HG02885 (cell line): ENCODE measurements at regions not wholly inside any gene's neighbourhood (a gene's known extent, or its start where the extent isn't known, plus 50 kb on each side); places are given as distances from the start of the nearest gene placed in this dataset.
"Not testable (repeated sequence)": the region's sequence is repeated elsewhere in the genome, so short reads cannot be mapped to it uniquely, and the experiment has no call there.

Experiments
- ATAC-seq: cut with Tn5 transposase; IDR thresholded peaks from one replicate; pipeline ENCODE4 v1.9.1; 2021; ENCODE audit warnings: mild to moderate bottlenecking; ENCODE audit not compliant: unreplicated experiment, poor library complexity

DNA sequence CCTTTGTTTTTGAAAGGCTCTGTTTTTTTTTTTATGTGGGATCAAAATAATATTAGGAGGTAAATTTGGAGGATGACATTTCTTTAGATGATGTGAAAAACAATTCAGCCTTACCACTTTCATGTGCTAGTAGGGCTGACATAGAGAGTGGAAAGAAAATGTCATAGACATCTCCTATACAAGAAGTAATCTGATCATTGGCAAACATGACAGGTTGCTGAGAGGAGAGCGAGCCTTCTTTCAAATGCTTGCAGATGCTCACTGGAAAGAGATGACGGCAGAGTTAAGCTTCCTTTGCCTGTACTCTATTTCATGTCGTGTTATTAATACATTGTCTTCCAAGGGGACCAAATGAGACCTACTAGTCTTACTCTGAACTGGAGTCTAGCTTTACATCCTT is 160.1 kb upstream of the DAP start:
- no peak for ATAC-seq

DNA sequence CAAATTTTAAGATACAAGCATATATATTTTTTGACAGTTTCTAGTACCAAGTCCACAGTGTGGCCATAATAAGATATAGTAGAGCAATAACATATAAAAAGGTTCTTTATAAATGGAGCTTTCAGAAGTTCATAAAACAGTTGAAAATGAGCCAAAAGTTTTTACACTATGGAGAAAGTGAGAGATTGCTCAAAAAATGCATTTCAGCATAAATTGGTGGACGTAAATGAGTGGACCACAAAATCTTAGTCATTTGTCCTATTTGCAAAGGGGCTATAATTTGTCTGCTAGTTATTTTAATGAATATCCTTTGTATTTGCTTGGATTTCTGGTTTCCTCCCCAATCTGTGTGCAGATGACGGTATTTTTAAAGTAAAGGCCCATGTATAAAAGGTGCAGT is 159.4 kb upstream of the DAP start:
- no peak for ATAC-seq

DNA sequence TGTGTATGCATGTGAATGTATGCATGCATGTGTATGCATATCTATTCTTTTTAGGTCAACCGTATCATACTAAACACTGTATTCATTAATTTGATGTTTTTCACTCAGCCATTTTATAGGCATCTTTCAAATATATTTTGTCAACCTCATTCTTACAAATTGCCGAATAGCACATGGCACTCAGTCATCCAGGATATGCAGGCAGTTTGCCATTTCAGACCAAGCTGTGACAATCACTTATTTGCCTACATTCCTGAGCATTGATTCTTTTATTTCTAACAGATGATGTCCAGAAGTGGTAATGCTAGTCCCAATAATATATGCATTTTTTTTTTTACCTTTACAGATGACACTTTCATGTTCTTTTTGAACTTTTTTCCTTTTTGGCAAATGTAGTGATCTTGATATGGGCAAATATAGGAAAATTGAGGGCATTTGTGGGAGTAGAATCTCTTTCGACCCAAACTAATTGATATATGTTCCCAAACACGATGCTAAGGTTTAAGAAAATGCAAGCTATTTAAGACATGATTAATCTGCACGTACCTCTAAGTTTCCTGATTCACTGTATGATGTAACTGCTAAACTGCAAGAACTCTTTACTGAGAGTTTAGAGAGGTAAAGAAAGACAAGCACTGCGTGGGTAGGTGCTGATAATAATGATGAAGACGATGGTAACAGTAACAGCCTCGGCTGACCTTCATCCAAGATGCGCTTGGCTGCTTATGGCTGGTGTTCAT is 153.9 kb upstream of the DAP start:
- no peak for ATAC-seq

DNA sequence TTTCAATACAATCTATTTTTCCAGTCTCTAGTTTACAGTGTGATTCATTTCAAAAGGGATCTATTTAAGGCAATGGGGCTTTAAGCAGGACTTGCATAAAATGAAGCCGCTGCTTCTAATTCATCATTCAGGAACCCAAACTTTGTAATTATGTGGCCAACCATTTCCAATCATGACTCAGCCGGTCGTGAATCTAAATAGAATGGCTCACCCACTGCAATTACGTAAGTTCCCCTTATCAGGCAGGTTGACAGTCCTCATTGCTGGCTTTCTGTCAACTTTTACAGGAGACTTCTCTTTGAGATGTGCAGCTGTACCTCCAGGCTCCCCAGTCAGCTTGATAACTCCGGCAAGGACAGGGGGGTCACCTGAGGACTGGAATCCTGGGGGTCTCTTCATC is 152.8 kb upstream of the DAP start:
- ATAC-seq: peak; percentile 47

DNA sequence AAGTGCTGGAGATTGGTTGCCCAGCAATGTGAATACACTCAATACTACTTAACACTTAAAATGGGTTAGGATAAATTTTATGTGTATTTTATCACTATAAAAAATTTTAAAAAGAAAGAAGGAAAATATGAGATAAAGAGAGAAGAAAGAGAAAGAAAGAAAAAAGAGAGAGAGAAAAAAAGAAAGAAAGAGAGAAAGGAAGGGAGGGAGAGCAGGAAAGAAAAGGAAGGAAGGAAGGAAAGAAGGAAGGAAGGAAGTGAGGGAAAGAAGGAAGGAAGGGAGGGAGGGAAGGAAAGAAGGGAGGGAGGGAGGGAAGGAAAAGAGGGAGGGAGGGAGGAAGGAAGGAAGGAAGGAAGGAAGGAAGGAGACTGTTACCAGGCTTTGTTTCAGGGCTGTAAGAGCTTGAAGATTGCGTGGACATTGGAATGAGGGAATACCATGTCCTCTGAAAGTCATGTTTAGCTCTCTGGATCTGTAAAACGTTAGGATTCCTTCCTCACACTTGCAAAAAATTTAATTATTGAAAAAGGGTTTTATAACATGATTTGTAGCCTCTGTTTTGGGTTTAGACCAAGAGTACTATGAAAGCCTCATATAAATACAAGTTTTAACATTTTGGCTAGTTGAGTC is 152.3 kb upstream of the DAP start:
- no peak for ATAC-seq

DNA sequence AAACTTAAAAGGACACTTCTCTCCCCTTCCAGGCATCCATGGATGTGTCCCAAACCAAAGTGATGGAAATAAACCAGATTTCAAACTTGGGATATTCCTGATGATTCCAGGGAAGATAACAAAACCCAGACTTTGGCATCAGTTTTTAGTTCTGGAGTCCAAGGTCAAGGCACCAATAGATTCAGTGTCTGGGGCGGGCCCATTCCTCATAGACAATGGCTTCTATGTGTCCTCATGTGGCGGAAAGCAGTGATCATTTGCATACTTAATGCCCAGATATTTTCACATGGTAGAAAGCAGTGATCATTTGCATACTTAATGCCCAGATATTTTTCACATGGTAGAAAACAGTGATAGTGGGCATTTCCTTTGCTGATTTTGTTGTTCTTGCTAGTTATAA is 151.4 kb upstream of the DAP start:
- ATAC-seq: no peak

DNA sequence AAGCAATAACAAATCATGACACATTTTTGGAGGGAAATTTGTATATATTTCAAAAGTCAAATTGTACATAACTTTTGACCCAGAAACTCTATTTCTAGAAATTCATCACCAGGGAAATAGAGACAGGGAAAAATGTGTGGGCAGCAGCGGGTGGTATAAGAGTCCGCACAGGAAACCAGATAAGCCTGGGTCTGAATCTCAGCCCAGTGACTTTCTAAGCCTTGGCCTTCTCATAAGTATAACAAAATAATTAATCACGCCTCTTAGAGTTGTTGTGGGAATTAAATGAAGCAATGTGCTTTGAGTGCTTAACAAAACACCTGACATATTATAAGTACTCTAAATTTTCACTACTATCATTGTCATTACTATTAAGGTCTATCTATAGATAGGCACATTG is 149.2 kb upstream of the DAP start:
- no peak for ATAC-seq

DNA sequence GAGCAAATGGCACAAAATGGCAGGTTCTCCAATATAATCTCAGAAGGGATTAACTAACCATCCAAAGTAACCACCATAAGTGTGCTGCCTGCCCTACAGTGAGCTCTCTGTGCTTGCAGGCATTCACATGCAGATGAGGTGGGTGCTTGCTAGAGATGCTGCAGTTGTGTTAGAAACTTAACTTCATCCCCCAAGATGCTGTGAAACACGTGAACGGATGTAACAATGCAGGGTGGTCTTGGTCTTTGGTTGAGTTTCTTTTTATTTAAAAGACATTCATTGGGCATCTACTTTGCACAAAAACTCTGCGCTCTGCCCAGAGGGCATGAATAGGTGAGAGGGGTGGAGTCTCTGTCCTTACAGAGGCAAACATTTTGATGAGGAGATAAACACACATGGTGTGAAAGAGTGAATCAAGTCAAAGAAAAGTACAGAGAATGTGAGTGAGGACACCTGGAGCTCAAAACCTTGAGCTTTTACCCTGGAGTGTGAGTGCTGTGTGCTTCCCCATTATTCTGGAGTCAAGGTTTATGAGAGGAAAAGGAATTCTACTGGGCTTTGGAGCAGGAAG is 143.9 kb upstream of the DAP start:
- no peak for ATAC-seq

DNA sequence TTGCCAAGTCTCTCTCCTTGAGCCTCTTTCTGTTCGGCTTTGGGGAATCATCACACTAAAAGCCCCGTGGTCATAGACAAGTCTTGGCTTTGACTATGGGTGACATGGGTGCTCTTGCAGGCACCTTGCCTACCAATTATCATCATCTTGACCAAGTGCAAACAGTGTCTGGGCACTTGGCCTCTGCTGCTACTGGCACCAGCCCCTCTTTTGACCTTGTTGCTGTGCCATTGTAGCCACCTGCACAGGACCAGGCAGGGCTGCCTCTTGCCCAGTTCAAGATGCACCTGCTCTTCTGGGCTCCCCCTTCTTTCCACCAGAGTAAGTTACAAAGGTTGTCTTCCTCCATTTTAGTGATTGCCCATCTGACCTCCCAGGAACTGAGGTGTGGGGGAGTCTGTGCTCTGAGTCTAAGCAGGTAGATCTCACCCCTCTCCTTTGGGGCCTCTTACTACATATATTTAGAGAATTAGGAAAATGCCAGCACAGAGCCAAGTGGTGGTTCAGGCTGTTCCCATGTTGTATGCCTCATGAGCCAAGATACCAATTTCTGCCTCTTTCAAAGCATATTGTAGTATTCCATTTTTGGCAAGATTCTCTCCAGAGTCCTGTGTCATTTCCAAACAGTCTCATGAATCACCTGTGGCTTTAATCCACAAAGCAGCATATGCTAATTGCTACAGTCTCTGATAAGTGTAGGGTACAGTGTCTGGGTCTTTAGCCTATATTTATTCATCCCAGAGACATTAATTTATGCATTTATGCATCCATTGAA is 142.9 kb upstream of the DAP start:
- no peak for ATAC-seq

DNA sequence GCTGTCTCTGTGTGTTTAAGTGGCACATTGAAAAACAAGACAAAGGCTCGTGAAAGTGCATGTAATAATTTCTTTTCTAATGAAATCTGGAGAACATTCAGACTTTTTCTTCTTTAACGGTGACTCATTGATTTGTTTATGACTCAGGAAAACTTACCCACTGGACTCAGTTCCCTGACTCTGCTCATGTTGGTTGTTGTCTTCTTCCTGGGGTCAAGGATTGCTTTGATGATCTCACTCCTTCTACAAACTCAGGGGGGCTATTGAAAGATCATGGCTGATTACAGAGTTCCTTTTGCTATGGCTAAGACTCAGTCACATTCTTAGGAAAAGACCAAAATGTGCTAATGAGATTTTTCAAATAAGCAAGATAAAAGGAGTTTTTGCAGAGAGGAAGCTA is 141.1 kb upstream of the DAP start:
- ATAC-seq: no peak

DNA sequence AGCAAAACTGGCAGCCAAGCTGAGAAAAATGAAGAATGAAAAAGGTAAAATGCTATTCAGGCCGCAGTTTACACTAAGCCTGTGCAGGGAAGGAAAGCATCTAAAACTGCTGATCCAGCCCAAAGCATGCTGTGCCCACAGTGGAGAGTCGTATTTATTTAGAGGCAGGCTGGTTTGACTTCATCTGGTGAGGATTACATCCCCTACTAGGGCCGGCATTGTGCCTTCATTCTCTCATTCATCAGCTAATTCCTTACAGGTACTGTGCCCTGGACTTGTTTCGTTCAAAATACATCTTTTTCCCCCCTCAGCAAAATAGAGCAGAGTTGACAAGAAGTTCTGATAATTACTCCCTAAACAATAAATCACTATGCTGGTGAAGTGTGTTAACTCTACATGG is 137.5 kb upstream of the DAP start:
- no peak for ATAC-seq

DNA sequence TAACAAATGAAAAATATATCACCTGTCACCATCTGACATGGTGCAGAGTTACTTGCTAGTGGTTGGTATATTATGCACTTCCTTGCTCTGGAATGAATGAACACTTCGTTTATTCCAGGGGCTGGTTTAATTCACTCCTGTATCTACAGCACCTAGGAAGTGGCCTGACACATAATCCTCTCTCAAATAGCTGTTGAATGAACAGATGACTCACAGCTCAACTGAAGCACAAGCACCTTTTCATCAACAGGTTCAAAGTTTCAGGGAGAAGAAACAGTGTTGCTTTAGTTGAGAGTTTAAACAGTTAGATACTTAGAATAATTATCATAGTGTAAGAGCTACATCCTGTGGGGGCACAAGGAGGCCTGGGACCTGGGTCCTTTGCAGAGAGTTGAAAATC is 135.0 kb upstream of the DAP start:
- ATAC-seq: no peak

DNA sequence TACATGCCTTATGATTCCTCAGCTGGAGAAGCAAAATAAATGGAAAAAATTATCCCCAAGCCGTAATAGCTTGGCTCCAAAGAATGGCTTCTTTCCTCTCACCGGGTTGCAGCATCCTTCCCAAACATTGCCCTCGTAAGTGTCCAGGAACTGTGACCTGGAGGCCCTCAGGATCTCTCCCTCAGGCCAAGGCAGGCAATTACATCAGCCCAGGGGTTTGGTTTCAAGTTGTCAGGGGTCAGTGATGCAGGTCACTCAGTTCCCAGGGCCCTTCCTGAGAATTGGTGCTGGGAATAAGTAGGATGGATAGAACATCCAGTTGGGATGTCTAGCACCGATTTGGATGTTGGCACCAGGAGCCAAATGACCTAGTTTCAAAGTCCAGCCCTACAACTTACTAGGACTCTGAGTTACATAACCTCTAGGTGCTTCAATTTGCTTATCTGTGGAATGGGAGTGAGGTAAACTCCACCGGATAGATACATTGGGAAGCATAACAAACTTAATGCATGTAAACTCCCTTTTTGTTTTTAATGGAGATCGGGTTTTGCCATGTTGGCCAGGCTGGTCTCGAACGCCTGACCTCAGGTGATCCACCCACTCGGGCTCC is 133.5 kb upstream of the DAP start:
- ATAC-seq: no peak

DNA sequence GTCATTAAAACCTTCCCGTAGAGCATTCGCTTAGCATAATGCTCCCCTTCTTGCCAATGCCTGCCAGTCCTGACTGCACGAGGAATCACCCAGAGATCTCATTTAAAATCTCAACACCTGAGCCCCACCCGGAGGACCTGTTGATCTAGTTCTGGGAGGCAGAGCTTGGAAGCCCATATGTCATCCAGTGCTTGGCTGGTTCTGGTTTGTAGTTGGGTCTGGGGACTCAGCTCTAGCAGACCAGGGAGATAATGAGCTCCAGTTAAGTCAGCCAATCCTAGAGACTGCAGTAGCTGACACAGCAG is 131.8 kb upstream of the DAP start:
- ATAC-seq: no peak

DNA sequence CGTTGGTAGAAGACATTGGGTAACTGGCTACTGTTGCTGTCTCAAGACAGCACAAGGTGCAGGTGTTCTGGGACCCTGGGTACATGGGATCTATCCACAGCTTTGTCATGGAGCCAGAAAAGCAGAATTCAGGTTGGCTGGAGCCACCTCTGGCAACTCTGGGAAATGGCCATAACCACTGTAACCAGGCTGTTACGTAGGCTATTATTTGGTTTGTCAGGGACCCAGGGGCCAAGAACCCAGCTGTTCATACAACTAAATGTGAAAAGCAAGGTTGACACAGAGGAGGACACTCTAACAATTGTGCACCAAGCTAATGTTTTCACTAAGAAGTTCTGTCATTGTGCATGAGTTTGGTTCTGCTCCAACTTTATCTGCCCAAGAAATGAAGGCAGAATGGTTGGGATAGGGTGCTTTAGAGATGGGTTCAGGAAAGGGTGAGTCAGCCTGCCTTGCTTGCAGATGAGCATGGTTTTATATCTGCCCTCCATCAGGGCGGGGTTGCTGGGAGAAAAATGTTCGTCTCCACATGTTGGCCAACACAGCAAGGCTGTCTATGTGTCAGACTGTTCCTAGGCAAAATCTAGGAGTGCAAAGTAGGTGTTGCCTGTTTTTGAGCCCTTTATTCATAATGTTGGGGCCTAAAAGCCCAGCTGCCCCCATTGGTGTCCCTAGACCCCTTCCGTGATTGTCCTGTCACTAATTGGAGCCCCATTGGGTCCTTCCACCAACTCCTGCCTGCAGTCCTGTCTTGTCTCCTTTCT is 131.3 kb upstream of the DAP start:
- ATAC-seq: no peak

DNA sequence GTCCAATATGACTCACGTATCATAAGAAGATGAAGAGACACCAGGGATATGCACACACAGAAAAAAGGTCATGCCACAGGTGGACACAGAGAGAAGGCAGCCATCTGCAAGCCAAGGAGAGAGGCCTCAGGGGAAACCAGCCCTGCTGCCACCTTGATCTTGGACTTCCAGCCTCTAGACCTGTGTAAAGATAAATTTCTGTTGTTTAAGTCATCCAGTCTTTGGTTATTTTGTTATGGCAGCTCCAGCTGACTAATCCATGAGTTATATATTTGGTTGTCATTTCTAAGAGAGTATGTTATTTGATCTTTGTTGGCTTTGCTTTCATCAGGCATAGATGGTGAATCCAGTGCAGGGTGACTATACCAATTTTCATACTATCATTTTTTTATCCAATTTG is 130.2 kb upstream of the DAP start:
- no peak for ATAC-seq

DNA sequence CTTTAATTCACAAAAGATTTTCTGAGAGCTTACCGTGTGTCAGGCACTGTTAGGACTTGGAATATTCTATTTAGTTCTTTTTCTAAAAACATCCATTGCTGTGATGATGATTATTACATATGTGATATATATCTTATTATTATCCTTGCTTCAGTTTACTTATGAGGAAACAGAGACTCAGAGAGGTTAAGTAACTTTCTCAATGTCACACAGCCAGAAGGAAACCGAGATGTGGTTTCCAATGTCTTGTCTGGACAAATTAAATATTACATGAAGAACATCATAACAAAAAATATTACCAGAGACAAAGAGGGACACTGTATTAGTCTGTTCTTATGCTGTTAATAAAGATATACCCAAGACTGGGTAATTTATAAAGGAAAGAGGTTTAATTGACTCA is 125.5 kb upstream of the DAP start:
- no peak for ATAC-seq

DNA sequence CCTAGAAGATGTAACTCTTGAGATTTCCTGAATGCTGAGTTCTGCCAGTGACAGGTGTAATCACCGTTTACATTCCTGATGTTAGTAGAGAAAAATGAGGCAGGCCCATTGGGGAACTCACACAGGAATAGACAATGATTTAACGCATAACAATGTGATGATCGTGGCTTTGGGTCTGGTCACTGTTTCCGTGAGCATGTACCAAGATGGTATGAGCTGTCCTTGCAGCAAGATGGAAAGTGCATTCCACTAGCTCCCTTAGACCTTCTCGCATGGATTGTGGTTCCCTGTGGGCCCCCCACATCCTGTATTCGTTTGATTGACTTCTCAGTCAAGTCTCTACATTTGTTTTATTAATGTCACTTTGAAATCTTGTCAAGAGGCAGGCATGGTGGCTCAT is 124.0 kb upstream of the DAP start:
- no peak for ATAC-seq

DNA sequence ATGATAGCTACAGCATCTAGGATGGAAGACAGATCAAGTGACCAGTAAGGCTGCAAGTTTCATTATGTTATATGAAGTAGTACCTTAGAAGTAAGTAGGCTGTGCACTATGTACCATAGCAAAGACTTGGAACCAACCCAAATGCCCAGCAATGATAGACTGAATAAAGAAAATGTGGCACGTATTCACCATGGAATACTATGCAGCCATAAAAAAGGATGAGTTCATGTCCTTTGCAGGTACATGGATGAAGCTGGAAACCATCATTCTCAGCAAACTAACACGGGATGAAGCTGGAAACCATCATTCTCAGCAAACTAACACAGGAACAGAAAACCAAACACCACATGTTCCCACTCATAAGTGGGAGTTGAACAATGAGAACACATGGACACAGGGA is 122.9 kb upstream of the DAP start:
- ATAC-seq: not testable (repeated sequence)

DNA sequence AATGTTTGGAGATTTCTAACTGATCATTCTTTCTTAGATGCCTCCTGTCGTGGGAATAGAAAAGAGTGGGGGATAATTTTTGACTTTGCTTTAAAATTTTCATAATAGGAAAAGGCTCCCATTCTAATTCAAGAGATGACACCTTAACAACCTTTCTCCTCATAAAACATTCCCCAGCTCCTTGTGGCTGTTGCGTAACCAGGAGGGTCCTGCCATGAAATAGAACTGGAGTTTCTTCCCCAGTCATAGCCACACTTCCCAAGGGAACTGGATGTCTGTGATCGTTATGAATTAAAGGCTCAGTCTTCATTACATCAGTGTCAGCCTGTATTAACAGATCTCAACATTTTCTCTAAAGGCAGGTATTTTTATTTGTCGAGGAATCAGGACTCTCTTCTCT is 119.9 kb upstream of the DAP start:
- no peak for ATAC-seq
